GM12878 (cell line): ENCODE measurements at regions not wholly inside any gene's neighbourhood (a gene's known extent, or its start where the extent isn't known, plus 50 kb on each side); places are given as distances from the start of the nearest gene placed in this dataset. TPM values are rescaled to one million over a fixed set of nuclear protein-coding genes. Genes with fewer than 3 reads are reported as not detected.

Experiments
- small RNA-seq: library from RNA; depleted of rRNA; stranded (forward); fragments of <200 nt; gene quantifications from one replicate; pipeline ENCODE3, GENCODE V24; 2014

Small RNA genes in the stretch of these regions (small RNA-seq; reads per million reads assigned to genes)
- not detected for gene AC137761.2
- gene AC142086.2, result not detected
